AG09319 (cell line): ENCODE measurements at regions not wholly inside any gene's neighbourhood (a gene's known extent, or its start where the extent isn't known, plus 50 kb on each side); places are given as distances from the start of the nearest gene placed in this dataset.

Experiments used
- DNase-seq: peaks from one replicate; pipeline ENCODE4 v3.0.0-alpha.2; 2010; ENCODE audit warnings: low read depth; ENCODE audit errors: extremely low read depth
- TF ChIP-seq, protein P1 (sequence below): IDR thresholded peaks from 2 replicates; pipeline ENCODE4 v1.5.1; 2011; ENCODE audit warnings: low read depth, mild to moderate bottlenecking, inconsistent platforms, low read length, moderate library complexity

GRCh38 chr12:114784526-114784925 lies 100.6 kb upstream of the TBX3 start:
- DNase-seq = no peak
- TF ChIP-seq, protein P1, sequence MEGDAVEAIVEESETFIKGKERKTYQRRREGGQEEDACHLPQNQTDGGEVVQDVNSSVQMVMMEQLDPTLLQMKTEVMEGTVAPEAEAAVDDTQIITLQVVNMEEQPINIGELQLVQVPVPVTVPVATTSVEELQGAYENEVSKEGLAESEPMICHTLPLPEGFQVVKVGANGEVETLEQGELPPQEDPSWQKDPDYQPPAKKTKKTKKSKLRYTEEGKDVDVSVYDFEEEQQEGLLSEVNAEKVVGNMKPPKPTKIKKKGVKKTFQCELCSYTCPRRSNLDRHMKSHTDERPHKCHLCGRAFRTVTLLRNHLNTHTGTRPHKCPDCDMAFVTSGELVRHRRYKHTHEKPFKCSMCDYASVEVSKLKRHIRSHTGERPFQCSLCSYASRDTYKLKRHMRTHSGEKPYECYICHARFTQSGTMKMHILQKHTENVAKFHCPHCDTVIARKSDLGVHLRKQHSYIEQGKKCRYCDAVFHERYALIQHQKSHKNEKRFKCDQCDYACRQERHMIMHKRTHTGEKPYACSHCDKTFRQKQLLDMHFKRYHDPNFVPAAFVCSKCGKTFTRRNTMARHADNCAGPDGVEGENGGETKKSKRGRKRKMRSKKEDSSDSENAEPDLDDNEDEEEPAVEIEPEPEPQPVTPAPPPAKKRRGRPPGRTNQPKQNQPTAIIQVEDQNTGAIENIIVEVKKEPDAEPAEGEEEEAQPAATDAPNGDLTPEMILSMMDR = no peak

- TF ChIP-seq, protein P1 = no peak
These were observed 99.2 kb upstream of the TBX3 start for GRCh38 chr12:114783089-114783618.

GRCh38 chr12:114780746-114781399 lies 96.9 kb upstream of the TBX3 start:
- DNase-seq = no peak
- TF ChIP-seq, protein P1 = no peak

More at GRCh38 chr12:114783089-114783618, 99.2 kb upstream of the TBX3 start:
- no peak for DNase-seq

- TF ChIP-seq, protein P1 = no peak
- no peak for DNase-seq
These were observed 95.7 kb upstream of the TBX3 start for GRCh38 chr12:114779647-114780046.

DNA sequence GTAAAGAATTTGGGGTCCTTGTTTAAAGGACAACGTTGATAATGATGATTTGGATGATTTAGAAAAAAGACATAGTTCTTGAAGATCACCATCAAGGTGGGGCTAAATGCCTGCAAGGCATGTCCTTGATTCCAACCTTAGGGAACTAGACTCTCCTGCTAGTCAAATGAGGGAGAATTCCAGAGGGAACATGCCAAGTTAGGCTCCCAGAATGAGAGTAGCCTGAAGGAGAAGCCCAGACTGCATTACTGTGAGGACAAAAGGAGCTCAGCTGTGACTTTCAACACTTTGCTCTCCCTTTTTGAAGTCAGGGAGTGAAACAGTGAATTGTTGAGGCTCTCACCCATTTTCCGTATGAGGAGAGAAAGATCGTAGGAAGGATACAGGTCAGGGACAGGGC lies 95.2 kb upstream of the TBX3 start:
- TF ChIP-seq, protein P1 = no peak
- DNase-seq = no peak

DNA sequence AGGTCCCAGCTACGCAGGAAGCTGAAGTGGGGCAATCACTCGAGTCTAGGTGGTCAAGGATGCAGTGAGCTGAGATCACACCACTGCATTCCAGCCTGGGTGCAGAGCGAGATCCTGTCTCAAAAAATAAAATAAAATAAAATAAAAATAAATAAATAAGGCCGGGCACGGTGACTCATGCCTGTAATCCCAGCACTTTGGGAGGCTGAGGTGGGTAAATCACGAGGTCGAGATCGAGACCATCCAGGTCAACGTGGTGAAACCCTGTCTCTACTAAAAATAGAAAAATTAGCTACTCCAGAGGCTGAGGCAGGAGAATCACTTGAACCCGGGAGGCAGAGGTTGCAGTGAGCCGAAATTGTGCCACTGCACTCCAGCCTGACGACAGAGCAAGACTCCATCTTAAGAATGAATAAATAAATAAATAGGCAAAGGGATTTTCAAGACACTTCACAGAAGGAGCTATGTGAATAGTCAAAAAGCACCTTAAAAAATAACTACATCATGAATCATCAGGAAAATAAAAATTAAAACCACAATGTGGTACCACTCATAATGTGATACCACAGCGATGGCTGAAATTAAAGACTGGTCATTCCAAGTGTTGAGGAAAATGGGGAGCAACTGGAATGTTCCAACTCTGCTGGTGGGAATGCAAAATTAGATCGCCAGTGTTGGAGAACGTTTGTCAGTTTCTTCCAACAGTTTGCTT lies 92.9 kb upstream of the TBX3 start:
- DNase-seq = no peak
- TF ChIP-seq, protein P1 = no peak

- TF ChIP-seq, protein P1 = no peak
These were observed 90.7 kb upstream of the TBX3 start for GRCh38 chr12:114774699-114775098.

More at GRCh38 chr12:114774699-114775098, 90.7 kb upstream of the TBX3 start:
- DNase-seq = no peak
